Progenitor cell of endocrine pancreas (in vitro differentiated cells): ENCODE measurements at regions not wholly inside any gene's neighbourhood (a gene's known extent, or its start where the extent isn't known, plus 50 kb on each side); places are given as distances from the start of the nearest gene placed in this dataset.

Source experiments
- DNase-seq: peaks from one replicate; pipeline ENCODE4 v3.0.0; 2021; ENCODE audit warnings: low spot score; ENCODE audit not compliant: unreplicated experiment
- H3K27ac Mint-ChIP-seq: 2 replicates; pipeline ENCODE4 v1.8.0; 2021; ENCODE audit warnings: mild to moderate bottlenecking, moderate library complexity, mixed read lengths
- H3K27me3 Mint-ChIP-seq: 2 replicates; pipeline ENCODE4 v1.8.0; 2021; ENCODE audit warnings: mixed read lengths
- H3K36me3 Mint-ChIP-seq: 2 replicates; pipeline ENCODE4 v1.8.0; 2022; ENCODE audit warnings: mixed read lengths; ENCODE audit not compliant: insufficient read depth
- H3K4me1 Mint-ChIP-seq: 2 replicates; pipeline ENCODE4 v1.8.0; 2021; ENCODE audit warnings: low read depth, mixed read lengths
- H3K4me3 Mint-ChIP-seq: 2 replicates; pipeline ENCODE4 v1.8.0; 2021; ENCODE audit warnings: low read depth, mild to moderate bottlenecking, moderate library complexity, mixed read lengths
- H3K9me3 Mint-ChIP-seq: 2 replicates; pipeline ENCODE4 v1.8.0; 2021; ENCODE audit warnings: low read depth, mixed read lengths
- TF ChIP-seq, protein P1 (sequence below): fragments of 200-600 bp; sonication (generic); IDR thresholded peaks from one replicate; pipeline ENCODE4 v1.5.0; 2021; ENCODE audit warnings: antibody characterized with exemption, mild to moderate bottlenecking; ENCODE audit not compliant: unreplicated experiment

DNA sequence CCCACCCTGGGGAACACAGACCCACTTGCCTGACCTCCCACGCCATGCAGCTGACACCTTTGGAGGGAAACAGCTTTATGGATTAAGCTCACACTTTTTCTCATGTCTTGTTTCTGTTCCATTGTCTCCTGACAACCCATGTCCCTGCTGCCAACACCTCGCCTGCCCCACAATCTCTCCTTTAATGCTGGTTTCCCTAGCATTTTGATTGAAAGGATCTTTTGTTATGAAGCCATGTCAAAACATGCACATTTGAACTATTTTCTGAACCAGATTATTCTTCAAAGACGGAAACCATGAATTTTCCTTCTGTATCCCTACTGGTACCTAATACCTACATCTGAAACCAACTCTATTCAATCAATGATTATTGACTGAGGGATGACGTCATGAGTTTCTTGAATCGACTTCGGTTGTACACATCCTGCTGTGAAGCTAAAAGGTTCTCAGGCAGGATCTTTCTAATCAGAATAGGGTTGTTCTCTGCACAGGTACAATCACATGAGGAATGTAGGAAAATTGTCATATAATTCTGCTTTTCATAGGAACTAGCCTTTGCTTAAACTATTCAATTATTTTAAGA, 106.2 kb upstream of the NEBL start:
- Mint-ChIP-seq H3K4me1 (peaks cover 8% of the 10 kb centered on the region), H3K4me3 (no peak overlapping the region), H3K9me3 (peaks cover 3% of the 10 kb centered on the region), H3K27ac (peak overlapping the region; percentile 17), H3K36me3 (no peaks in the 10 kb centered on the region), H3K27me3 (no peaks in the 10 kb centered on the region)
- TF ChIP-seq, protein P1, sequence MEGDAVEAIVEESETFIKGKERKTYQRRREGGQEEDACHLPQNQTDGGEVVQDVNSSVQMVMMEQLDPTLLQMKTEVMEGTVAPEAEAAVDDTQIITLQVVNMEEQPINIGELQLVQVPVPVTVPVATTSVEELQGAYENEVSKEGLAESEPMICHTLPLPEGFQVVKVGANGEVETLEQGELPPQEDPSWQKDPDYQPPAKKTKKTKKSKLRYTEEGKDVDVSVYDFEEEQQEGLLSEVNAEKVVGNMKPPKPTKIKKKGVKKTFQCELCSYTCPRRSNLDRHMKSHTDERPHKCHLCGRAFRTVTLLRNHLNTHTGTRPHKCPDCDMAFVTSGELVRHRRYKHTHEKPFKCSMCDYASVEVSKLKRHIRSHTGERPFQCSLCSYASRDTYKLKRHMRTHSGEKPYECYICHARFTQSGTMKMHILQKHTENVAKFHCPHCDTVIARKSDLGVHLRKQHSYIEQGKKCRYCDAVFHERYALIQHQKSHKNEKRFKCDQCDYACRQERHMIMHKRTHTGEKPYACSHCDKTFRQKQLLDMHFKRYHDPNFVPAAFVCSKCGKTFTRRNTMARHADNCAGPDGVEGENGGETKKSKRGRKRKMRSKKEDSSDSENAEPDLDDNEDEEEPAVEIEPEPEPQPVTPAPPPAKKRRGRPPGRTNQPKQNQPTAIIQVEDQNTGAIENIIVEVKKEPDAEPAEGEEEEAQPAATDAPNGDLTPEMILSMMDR: no peak
- DNase-seq: no peak

DNA sequence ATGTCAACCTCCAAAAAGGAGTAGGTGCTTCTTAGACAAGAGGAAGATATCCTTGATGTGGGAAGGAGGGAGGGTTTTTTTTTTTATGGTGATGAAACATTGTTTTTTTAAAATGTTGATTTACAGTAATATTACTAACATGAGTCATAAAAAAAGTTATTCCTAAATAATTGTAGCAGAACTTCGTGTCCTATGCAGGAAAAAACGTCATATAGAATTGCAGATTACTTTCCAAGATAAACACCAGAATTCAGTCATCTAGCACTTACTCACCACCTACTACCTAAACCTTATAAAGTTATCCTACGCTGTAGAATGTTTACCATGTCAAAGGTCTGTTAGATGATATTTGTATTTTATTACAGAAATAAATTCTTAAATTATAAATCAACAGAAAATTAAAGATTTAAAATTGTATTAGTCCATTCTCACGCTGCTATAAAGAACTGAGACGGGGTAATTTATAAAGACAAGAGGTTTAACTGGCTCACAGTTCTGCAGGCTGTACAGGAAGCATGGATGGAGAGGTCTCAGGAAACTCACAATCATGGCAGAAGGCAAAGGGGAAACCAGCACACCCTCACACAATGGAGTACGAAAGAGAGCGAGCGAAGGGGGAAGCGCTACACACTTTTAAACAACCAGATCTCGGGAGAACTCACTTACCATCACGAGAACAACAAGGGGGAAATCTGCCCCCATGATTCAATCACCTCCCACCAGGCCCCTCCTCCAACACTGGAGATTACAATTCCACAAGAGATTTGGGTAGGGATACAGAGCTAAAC, 105.2 kb upstream of the NEBL start:
- Mint-ChIP-seq H3K36me3 (no peaks in the 10 kb centered on the region), H3K4me3 (no peak overlapping the region), H3K27me3 (no peaks in the 10 kb centered on the region), H3K9me3 (peaks cover 3% of the 10 kb centered on the region), H3K4me1 (peaks cover 8% of the 10 kb centered on the region), H3K27ac (no peak overlapping the region)
- TF ChIP-seq, protein P1: no peak
- no peak for DNase-seq

DNA sequence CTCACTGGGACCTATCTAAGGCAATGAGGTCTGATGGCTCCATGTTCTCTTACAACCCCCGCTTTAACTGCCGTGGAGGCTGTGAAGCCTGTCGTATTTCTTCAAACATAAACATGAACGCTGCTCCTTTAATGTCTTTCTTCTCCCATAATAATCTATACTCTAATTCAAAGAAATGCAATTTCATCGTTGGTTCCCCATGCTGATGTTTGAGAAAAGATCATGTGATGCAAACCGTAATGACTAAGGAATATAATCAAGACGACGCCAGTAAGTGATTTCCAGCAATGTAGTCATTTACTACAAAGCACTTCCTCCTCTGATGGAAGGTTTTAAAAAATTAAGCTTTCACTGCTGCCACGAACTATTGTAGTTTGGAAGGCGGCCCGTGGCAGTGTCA, 102.6 kb upstream of the NEBL start:
- H3K27me3 Mint-ChIP-seq: no peaks in the 10 kb centered on the region
- no peak for DNase-seq
- TF ChIP-seq, protein P1: no peak
- no peak overlapping the region for H3K4me3 Mint-ChIP-seq
- no peak overlapping the region for H3K27ac Mint-ChIP-seq
- H3K4me1 Mint-ChIP-seq: peaks cover 32% of the 10 kb centered on the region
- H3K36me3 Mint-ChIP-seq: no peaks in the 10 kb centered on the region
- peaks cover 3% of the 10 kb centered on the region for H3K9me3 Mint-ChIP-seq

DNA sequence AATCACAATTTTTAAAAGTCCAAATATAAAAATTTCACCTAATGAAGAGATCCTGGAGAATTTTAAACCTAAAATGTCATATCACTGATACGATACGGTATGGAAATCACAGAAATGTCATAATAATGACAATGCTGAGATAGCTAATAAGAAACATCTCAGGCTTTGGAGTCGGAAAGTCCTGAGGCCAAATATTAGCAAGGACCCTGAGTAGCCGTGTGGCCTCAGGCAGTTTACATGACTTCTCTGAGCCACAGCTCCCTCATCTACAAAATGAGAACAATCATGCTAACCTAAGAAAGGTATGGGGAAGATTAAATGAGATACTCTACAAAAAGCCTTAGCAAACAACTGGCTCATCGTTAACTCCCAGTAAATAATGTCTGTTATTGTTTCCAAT, 100.9 kb upstream of the NEBL start:
- Mint-ChIP-seq H3K4me3 (no peak overlapping the region), H3K4me1 (peaks cover 25% of the 10 kb centered on the region), H3K9me3 (no peaks in the 10 kb centered on the region), H3K27me3 (no peaks in the 10 kb centered on the region), H3K27ac (no peak overlapping the region), H3K36me3 (no peaks in the 10 kb centered on the region)
- DNase-seq: no peak
- TF ChIP-seq, protein P1: no peak

DNA sequence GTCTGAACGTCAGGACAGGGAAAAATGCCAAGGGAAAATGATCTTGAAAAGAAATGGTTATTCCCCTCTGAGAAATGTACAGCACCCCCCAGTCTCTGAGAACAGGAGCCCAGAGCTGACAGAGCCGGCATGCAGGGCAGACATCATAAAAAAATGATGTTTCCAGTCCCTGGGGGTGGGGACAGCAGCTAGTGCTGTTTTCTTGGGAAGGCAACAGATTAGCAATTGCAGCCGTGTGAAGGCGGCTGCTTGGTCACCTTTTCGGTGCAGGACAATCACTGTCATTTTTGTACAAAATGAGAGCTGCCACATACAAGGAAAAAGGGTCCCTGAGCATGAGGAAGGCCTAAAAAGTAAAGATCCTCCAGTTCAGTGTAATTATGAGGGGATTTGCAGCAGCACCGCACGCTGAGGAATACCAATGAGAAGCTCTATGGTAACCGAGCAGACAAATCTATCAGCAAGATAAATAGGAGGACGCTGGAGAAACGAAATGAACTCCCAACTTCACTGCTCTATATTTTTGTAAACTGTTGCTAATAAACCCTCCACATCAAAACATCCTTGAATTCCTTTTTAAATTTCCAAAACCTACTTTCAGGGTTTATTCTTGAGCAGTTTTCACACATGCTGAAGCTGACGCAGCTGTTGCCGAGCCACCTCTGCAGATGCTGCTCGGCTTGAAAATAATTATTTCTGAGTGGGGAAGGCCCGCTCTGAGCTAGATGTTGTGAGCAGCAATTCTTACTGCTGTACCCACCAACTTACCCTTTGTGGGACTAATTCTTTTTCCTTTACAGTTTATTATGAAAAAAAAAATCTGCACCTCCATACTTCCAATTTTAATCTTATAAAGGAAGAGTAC, 98.2 kb upstream of the NEBL start:
- no peak for DNase-seq
- no peaks in the 10 kb centered on the region for H3K9me3 Mint-ChIP-seq
- H3K27ac Mint-ChIP-seq: peak overlapping the region; percentile 16
- peaks cover 30% of the 10 kb centered on the region for H3K4me1 Mint-ChIP-seq
- no peaks in the 10 kb centered on the region for H3K36me3 Mint-ChIP-seq
- no peaks in the 10 kb centered on the region for H3K27me3 Mint-ChIP-seq
- TF ChIP-seq, protein P1: no peak
- H3K4me3 Mint-ChIP-seq: no peak overlapping the region
